Liver (tissue), 8 donors: ENCODE measurements at regions not wholly inside any gene's neighbourhood (a gene's known extent, or its start where the extent isn't known, plus 50 kb on each side); places are given as distances from the start of the nearest gene placed in this dataset.

Source experiments
- DNase-seq: peaks from one replicate; pipeline ENCODE4 v3.0.0-alpha.2; 2017; ENCODE audit warnings: low spot score
- H3K27ac ChIP-seq, 2 donors: one replicate each; pipeline ENCODE4 v1.7.0; 2013; ENCODE audit warnings: inconsistent platforms in 2 of 2, low read length in 2 of 2, control low read depth in 1 of 2, low read depth in 1 of 2, mild to moderate bottlenecking in 1 of 2
- H3K27me3 ChIP-seq, 4 donors: one replicate each; pipeline versions ENCODE4 v1.6.1 to v1.7.0; 2013; ENCODE audit warnings: low read length in 3 of 4, inconsistent platforms in 1 of 4, mild to moderate bottlenecking in 1 of 4, moderate library complexity in 1 of 4; ENCODE audit not compliant: control insufficient read depth in 4 of 4, insufficient read depth in 4 of 4
- H3K36me3 ChIP-seq, 4 donors: one replicate each; pipeline versions ENCODE4 v1.6.1 to v1.7.0; 2013; ENCODE audit warnings: low read length in 3 of 4, mild to moderate bottlenecking in 3 of 4, low read depth in 1 of 4, moderate library complexity in 1 of 4; ENCODE audit not compliant: control insufficient read depth in 4 of 4, insufficient read depth in 3 of 4
- H3K4me1 ChIP-seq, 4 donors: one replicate each; pipeline versions ENCODE4 v1.6.1 to v1.7.0; 2013; ENCODE audit warnings: low read length in 3 of 4, mild to moderate bottlenecking in 3 of 4, moderate library complexity in 1 of 4; ENCODE audit not compliant: control insufficient read depth in 4 of 4, insufficient read depth in 4 of 4
- H3K4me3 ChIP-seq, 3 donors: one replicate each; pipeline versions ENCODE4 v1.6.1 to v1.7.0; 2013; ENCODE audit warnings: low read length in 3 of 3, control low read depth in 1 of 3, low read depth in 1 of 3, mild to moderate bottlenecking in 1 of 3
- H3K9ac ChIP-seq, 2 donors: one replicate each; pipeline ENCODE4 v1.7.0; 2013; ENCODE audit warnings: low read length in 2 of 2, mild to moderate bottlenecking in 2 of 2, moderate library complexity in 2 of 2, control low read depth in 1 of 2, low read depth in 1 of 2
- H3K9me3 ChIP-seq, 4 donors: one replicate each; pipeline versions ENCODE4 v1.6.1 to v1.7.0; 2013; ENCODE audit warnings: low read length in 3 of 4; ENCODE audit not compliant: control insufficient read depth in 4 of 4
- ATF3 ChIP-seq: IDR thresholded peaks from 2 replicates; pipeline ENCODE4 v1.6.1; 2016; ENCODE audit warnings: antibody characterized with exemption
- CTCF ChIP-seq: fragments of 150-350 bp; IDR thresholded peaks from 2 replicates; pipeline ENCODE4 v1.5.1; 2017; ENCODE audit warnings: improper control_type of control experiment, low read depth, low read length; ENCODE audit not compliant: missing input control
- EGR1 ChIP-seq, 2 donors: IDR thresholded peaks; 2 replicates each; pipeline ENCODE4 v1.6.1; 2016 to 2018; ENCODE audit warnings: antibody characterized with exemption in 2 of 2, low read depth in 2 of 2
- FOXA1 ChIP-seq: IDR thresholded peaks from 2 replicates; pipeline ENCODE4 v1.6.1; 2016; ENCODE audit warnings: antibody characterized with exemption
- FOXA2 ChIP-seq: IDR thresholded peaks from 2 replicates; pipeline ENCODE4 v1.6.1; 2016; ENCODE audit warnings: antibody characterized with exemption
- GABPA ChIP-seq, 2 donors: IDR thresholded peaks in 1 of 2; conservative IDR thresholded peaks in 1 of 2; 2 replicates each; pipeline ENCODE4 v1.6.1; 2016; ENCODE audit warnings: antibody characterized with exemption in 2 of 2, mild to moderate bottlenecking in 1 of 2, moderate library complexity in 1 of 2
- HNF4A ChIP-seq, 2 donors: conservative IDR thresholded peaks; 2 replicates each; pipeline ENCODE4 v1.6.1; 2016; ENCODE audit warnings: antibody characterized with exemption in 2 of 2, mild to moderate bottlenecking in 2 of 2
- HNF4G ChIP-seq: IDR thresholded peaks from 2 replicates; pipeline ENCODE4 v1.6.1; 2016; ENCODE audit warnings: antibody characterized with exemption
- JUND ChIP-seq, 2 donors: IDR thresholded peaks; 2 replicates each; pipeline ENCODE4 v1.6.1; 2016; ENCODE audit warnings: antibody characterized with exemption in 2 of 2
- MAX ChIP-seq: IDR thresholded peaks from 2 replicates; pipeline ENCODE4 v1.6.1; 2016; ENCODE audit warnings: antibody characterized with exemption
- NR2F2 ChIP-seq: IDR thresholded peaks from 2 replicates; pipeline ENCODE4 v1.6.1; 2016; ENCODE audit warnings: antibody characterized with exemption
- RAD21 ChIP-seq, 2 donors: IDR thresholded peaks; 2 replicates each; pipeline ENCODE4 v1.6.1; 2016; ENCODE audit warnings: antibody characterized with exemption in 2 of 2, mild to moderate bottlenecking in 2 of 2
- REST ChIP-seq: IDR thresholded peaks from 2 replicates; pipeline ENCODE4 v1.6.1; 2016; ENCODE audit warnings: antibody characterized with exemption, mild to moderate bottlenecking
- RXRA ChIP-seq, 2 donors: IDR thresholded peaks; 2 replicates each; pipeline ENCODE4 v1.6.1; 2017 to 2018; ENCODE audit warnings: antibody characterized with exemption in 2 of 2, mild to moderate bottlenecking in 1 of 2
- SP1 ChIP-seq: IDR thresholded peaks from 2 replicates; pipeline ENCODE4 v1.6.1; 2018; ENCODE audit warnings: antibody characterized with exemption, mild to moderate bottlenecking
- TAF1 ChIP-seq: conservative IDR thresholded peaks from 2 replicates; pipeline ENCODE4 v1.6.1; 2016; ENCODE audit warnings: antibody characterized with exemption, mild to moderate bottlenecking
- YY1 ChIP-seq: IDR thresholded peaks from 2 replicates; pipeline ENCODE4 v1.6.1; 2016; ENCODE audit warnings: antibody characterized with exemption, mild to moderate bottlenecking
- ZBTB33 ChIP-seq: IDR thresholded peaks from 2 replicates; pipeline ENCODE4 v1.6.1; 2016; ENCODE audit warnings: antibody characterized with exemption
- WGBS: extraction: QIAGEN DNeasy Blood & Tissue Kit; methylation state at CpG from one replicate; pipeline ENCODE4 v1.1.7; 2013; 5-methylcytosine and 5-hydroxymethylcytosine counted together
- donor health status: healthy.
- donor health status: healthy.
- donor health status: healthy.
- donor health status: healthy.
- donor health status: healthy.

- H3K27ac ChIP-seq: peak overlapping the region; percentile 62 to 72
- WGBS: 25% methylated on average over 4 of the region's 4 CpGs
- DNase-seq: no peak
- no peaks in the 10 kb centered on the region for H3K36me3 ChIP-seq
- no peaks in the 10 kb centered on the region for H3K9me3 ChIP-seq
- no peaks in the 10 kb centered on the region for H3K27me3 ChIP-seq
- TF ChIP-seq ZBTB33 (no peak), FOXA1 (no peak), HNF4G (no peak), JUND (IDR thresholded peaks at IDR 0.05) (no peak), TAF1 (no peak), FOXA2 (no peak), RAD21 (IDR thresholded peaks at IDR 0.05) (no peak), EGR1 (IDR thresholded peaks at IDR 0.05; ENCODE audit: low read depth in 2 of 2) (no peak), ATF3 (no peak), CTCF (no peak)
- H3K4me1 ChIP-seq: peaks cover under 1 to 21% (median 19%) of the 10 kb centered on the region in 4 donors
- peak overlapping the region in 2 of 3 donors; percentile 41 to 76 for H3K4me3 ChIP-seq
- peak overlapping the region; percentile 49 to 84 for H3K9ac ChIP-seq
Measured at GRCh38 chr7:17144322-17144721, 154.1 kb upstream of the AHR start.

- WGBS: 88% methylated on average over 4 of the region's 4 CpGs
- H3K9me3 ChIP-seq: no peaks in the 10 kb centered on the region
- DNase-seq: no peak
- H3K4me3 ChIP-seq: no peak overlapping the region
- H3K4me1 ChIP-seq: peaks cover 0 to 21% (median 19%) of the 10 kb centered on the region in 4 donors
- H3K9ac ChIP-seq: no peak overlapping the region
- H3K27ac ChIP-seq: no peak overlapping the region
- H3K27me3 ChIP-seq: no peaks in the 10 kb centered on the region
- H3K36me3 ChIP-seq: no peaks in the 10 kb centered on the region
- no peak for TF ChIP-seq CTCF
- TF ChIP-seq MAX: no peak
- no peak for TF ChIP-seq REST
- no peak for TF ChIP-seq HNF4A (conservative IDR thresholded peaks at IDR 0.05)
- no peak for TF ChIP-seq EGR1 (IDR thresholded peaks at IDR 0.05; ENCODE audit: low read depth in 2 of 2)
- TF ChIP-seq HNF4G: no peak
- no peak for TF ChIP-seq JUND (IDR thresholded peaks at IDR 0.05)
- TF ChIP-seq FOXA1: no peak
- TF ChIP-seq TAF1: no peak
- TF ChIP-seq FOXA2: no peak
- no peak for TF ChIP-seq SP1
- no peak for TF ChIP-seq RXRA (IDR thresholded peaks at IDR 0.05)
- no peak for TF ChIP-seq YY1
- no peak for TF ChIP-seq RAD21 (IDR thresholded peaks at IDR 0.05)
- no peak for TF ChIP-seq NR2F2
- no peak for TF ChIP-seq ZBTB33
- TF ChIP-seq ATF3: no peak
- TF ChIP-seq GABPA (IDR thresholded peaks at IDR 0.05 in 1 of 2, conservative IDR thresholded peaks at IDR 0.05 in 1 of 2): no peak
Measured at GRCh38 chr7:17146621-17147020, 151.8 kb upstream of the AHR start.
